ENCODE measurements at regions not wholly inside any gene's neighbourhood (a gene's known extent, or its start where the extent isn't known, plus 50 kb on each side); places are given as distances from the start of the nearest gene placed in this dataset.
"Not testable (repeated sequence)": the region's sequence is repeated elsewhere in the genome, so short reads cannot be mapped to it uniquely, and the experiment has no call there.

DNA sequence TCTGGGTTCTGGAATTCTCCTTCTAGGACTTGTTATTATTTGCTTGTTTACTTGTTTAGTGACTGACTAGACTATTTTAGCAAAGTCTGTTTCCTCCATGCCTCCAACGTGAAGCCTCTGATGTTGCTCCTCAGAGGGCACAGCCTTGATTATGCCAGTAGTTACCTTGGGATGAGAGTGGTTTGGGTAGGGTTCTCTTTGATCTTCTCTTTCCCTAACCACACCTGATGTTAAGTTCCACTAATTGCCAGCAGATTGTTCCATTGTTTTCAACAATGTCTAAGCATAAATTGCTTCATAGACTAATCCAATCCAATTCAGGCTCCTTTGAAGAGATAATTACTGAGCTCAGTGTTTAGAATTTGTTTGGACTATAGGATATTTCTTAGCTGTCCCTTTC lies 352.7 kb upstream of the DIPK2B start:
- H3K4me3 ChIP-seq (ENCODE audit: low read depth, low read length) = no peak overlapping the region
- TF ChIP-seq, protein P1, sequence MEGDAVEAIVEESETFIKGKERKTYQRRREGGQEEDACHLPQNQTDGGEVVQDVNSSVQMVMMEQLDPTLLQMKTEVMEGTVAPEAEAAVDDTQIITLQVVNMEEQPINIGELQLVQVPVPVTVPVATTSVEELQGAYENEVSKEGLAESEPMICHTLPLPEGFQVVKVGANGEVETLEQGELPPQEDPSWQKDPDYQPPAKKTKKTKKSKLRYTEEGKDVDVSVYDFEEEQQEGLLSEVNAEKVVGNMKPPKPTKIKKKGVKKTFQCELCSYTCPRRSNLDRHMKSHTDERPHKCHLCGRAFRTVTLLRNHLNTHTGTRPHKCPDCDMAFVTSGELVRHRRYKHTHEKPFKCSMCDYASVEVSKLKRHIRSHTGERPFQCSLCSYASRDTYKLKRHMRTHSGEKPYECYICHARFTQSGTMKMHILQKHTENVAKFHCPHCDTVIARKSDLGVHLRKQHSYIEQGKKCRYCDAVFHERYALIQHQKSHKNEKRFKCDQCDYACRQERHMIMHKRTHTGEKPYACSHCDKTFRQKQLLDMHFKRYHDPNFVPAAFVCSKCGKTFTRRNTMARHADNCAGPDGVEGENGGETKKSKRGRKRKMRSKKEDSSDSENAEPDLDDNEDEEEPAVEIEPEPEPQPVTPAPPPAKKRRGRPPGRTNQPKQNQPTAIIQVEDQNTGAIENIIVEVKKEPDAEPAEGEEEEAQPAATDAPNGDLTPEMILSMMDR (IDR thresholded peaks at IDR 0.05; ENCODE audit: borderline replicate concordance, insufficient read depth, low read depth, low read length) = no peak

DNA sequence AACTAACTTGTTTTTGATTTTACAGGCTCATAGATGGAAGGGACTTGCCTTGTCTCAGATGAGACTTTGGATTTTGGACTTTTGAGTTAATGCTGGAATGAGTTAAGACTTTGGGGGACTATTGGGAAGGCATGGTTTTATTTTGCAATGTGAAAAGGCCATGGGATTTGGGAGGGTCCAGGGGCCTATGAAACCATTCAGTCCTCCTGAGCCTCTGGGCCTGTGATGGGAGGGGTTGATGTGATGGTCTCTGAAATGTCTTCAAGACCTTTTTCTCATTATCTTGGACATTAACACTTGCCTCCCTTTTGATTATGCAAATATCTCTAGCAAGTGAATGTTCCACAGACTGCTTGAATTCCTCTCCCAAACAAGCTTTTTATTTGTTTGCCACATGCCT lies 346.0 kb upstream of the DIPK2B start:
- H3K4me3 ChIP-seq (ENCODE audit: low read depth, low read length) = not testable (repeated sequence)

DNA sequence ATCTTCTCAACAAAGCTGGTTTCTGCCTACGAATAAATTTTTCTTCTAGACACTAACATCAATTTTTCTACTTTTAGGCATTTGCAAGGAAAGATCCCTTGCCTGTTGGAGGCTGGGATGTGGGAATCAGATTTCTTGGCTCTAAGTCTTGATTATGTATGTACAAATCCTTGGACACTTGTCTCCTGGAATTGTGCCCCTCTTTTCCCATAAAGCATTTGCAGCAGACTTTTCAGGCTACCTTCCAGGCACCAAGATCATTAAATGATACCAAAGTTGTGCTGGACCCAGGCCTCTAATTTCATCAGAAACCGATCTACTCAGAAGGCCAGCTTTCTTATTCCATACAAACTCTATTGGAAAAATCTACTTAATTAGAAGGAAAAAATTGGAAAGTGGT lies 339.5 kb upstream of the DIPK2B start:
- no peak overlapping the region for H3K4me3 ChIP-seq (ENCODE audit: low read depth, low read length)
- TF ChIP-seq, protein P1 (IDR thresholded peaks at IDR 0.05; ENCODE audit: borderline replicate concordance, insufficient read depth, low read depth, low read length) = no peak

DNA sequence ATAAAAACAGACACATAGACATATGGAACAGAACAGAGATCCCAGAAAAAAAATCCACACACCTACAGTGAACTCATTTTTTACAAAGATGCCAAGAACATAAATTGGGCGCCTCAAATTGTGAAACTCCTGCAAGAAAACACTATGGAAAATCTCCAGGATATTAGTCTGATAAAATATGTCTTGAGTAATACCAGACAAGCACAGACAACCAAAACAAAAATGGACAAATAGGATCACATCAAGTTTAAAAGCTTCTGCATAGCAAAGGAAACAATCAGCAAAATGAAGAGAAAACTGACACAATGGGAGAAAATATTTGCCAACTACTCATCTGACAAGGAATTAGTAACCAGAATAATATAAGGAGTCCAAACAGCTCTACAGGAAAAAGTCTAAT lies 337.3 kb upstream of the DIPK2B start:
- H3K4me3 ChIP-seq (ENCODE audit: low read depth, low read length) = no peak overlapping the region
- TF ChIP-seq, protein P1 (IDR thresholded peaks at IDR 0.05; ENCODE audit: borderline replicate concordance, insufficient read depth, low read depth, low read length) = no peak

DNA sequence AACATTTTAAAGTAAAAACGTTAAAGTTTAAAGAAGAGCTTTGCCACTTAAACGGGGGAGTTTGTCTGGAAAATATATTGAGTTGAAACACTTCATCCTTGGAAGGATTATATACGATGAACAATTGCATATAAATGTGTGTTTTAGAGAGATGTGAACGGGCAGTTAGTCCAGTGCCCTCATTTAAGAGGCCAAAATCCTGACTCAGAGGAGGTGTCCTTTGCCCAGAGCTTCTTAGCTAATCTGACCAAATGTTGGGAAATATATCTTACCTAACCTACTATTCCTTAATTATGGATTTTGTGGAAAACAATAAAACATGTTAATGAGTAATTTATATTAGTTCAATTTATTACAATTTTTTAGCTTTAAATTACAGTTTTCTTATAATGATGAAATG lies 327.2 kb upstream of the DIPK2B start:
- no peak overlapping the region for H3K4me3 ChIP-seq (ENCODE audit: low read depth, low read length)
- TF ChIP-seq, protein P1 (IDR thresholded peaks at IDR 0.05; ENCODE audit: borderline replicate concordance, insufficient read depth, low read depth, low read length) = no peak

DNA sequence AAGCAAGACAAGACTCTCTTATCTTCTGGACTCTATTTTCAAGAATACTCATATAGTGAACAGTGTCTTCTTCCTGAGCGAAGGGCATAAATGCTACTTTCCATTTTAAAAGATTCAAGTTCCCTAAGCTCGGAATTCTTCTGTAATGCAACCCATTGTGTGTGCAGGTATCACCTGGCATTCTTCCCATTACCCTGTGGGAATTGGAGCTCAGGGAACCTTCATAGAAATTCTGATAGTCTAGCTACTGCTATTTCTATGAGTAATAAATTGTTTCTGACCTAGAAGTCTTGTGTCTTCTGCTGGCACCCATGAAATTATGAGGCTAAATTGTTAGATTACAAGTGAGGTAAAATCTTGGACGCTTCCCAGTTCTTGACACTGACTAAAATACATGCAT lies 324.1 kb upstream of the DIPK2B start:
- no peak overlapping the region for H3K4me3 ChIP-seq (ENCODE audit: low read depth, low read length)
- TF ChIP-seq, protein P1 (IDR thresholded peaks at IDR 0.05; ENCODE audit: borderline replicate concordance, insufficient read depth, low read depth, low read length) = no peak

DNA sequence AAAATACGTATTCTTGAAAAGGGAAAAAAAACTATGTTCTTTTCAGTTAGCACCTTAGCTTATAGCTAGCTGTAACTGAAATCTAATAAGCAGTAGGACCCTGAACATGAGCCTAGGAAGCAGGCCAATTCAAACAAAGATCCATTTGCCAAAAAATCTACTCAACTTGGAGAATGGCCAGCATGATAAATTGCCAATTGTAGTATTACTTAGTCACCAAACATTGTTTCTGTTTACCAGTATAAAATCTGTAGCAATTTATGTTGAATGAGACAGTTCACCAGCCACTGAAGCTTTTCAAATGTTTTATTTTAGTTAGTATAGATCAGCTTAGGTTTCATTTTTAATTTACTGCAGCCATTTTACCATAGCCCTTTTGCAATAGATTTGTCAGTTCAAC lies 323.6 kb upstream of the DIPK2B start:
- TF ChIP-seq, protein P1 (IDR thresholded peaks at IDR 0.05; ENCODE audit: borderline replicate concordance, insufficient read depth, low read depth, low read length) = no peak
- no peak overlapping the region for H3K4me3 ChIP-seq (ENCODE audit: low read depth, low read length)

DNA sequence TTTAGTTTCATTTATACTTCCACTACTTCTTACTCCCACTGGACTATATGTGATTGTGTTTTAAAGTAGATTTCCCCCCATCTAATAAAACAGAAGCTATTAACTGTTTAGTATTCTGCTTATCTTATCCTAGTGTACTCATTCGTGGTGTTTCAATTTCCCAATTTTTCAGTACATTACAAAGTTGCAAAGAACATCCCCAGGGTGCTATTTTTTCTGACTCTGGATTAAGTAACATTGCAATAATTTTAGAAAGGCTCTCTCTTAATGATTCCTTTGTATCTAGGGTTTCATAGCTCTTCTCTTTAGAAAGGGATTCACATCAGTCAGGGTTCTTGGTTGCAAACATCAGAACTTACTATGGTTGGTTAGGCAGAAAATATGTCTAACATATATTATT lies 317.9 kb upstream of the DIPK2B start:
- no peak overlapping the region for H3K4me3 ChIP-seq (ENCODE audit: low read depth, low read length)
- TF ChIP-seq, protein P1 (IDR thresholded peaks at IDR 0.05; ENCODE audit: borderline replicate concordance, insufficient read depth, low read depth, low read length) = no peak
